Keratinocyte (primary cell): ENCODE measurements at regions not wholly inside any gene's neighbourhood (a gene's known extent, or its start where the extent isn't known, plus 50 kb on each side); places are given as distances from the start of the nearest gene placed in this dataset.

ENCODE experiments used
- CTCF ChIP-seq, 3 experiments: IDR thresholded peaks in 1 of 3; conservative IDR thresholded peaks in 1 of 3; optimal IDR thresholded peaks in 1 of 3; 2 replicates in 2 of 3; 3 replicates in 1 of 3; pipeline versions ENCODE3 to v1.5.1; 2011; ENCODE audit warnings: low read length in 3 of 3, mild to moderate bottlenecking in 3 of 3, moderate library complexity in 2 of 3, control low read depth in 1 of 3, inconsistent platforms in 1 of 3; ENCODE audit not compliant: insufficient read depth in 2 of 3; ENCODE audit errors: extremely low read depth in 1 of 3
- EZH2 ChIP-seq: IDR thresholded peaks from one replicate; pipeline ENCODE4 v1.6.1; 2012; ENCODE audit warnings: inconsistent platforms, mild to moderate bottlenecking, low read length, moderate library complexity

DNA sequence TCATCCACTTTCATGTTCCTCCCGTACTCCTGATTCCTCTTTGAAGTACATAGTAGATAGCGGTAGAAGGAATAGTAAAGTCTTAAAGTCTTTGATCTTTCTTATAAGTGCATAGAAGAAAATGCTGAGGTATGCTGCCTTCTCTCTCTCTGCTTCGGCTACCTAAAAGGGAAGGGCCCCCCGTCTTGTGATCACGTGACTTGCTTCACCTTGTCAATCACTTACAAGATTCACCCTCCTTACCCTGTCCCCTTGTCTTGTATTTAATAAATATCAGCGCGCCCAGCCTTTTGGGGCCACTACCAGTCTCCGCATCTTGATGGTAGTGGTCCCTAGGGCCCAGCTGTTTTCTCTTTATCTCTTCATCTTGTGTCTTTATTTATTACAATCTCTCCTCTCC is 932.2 kb upstream of the FANCL start:
- TF ChIP-seq EZH2 (no peak), CTCF (optimal IDR thresholded peaks at IDR 0.05 in 1 of 3, IDR thresholded peaks at IDR 0.05 in 1 of 3, conservative IDR thresholded peaks at IDR 0.05 in 1 of 3; ENCODE audit: extremely low read depth in 1 of 3, insufficient read depth in 2 of 3, low read length in 3 of 3) (no peak)
